IMR-90 (cell line): ENCODE measurements at regions not wholly inside any gene's neighbourhood (a gene's known extent, or its start where the extent isn't known, plus 50 kb on each side); places are given as distances from the start of the nearest gene placed in this dataset.

ENCODE experiments used
- ATAC-seq: fragments of 200-7000 bp; cut with Tn5 transposase; 2 replicates; pipeline ENCODE4 v1.9.1; 2020; ENCODE audit warnings: low read depth, mild to moderate bottlenecking, moderate library complexity
- BruUV-seq: library from RNA; stranded (reverse); fragments of 400-500 nt; replicated peaks from 2 replicates; lab custom pipeline; 2021; lab: Mats Ljungman, UMichigan
- CTCF ChIA-PET: fragments of 300-600 bp; formaldehyde crosslinking; extraction: SDS; loops from one replicate; lab custom pipeline; 2021; ENCODE audit warnings: antibody characterized with exemption; lab: Yijun Ruan, JAX
- POLR2A ChIA-PET: fragments of 300-600 bp; sonication (Branson Sonifier 250); formaldehyde crosslinking; loops from one replicate; lab custom pipeline; 2022; ENCODE audit warnings: antibody characterized with exemption; ENCODE audit not compliant: unreplicated experiment; lab: Charles Lee
- DNase-seq: peaks from one replicate; pipeline ENCODE4 v3.0.0; 2013
- H2AFZ ChIP-seq: replicated peaks from 2 replicates; pipeline ENCODE3; 2013; ENCODE audit warnings: low read length, mild to moderate bottlenecking; ENCODE audit not compliant: poor library complexity
- H2AK5ac ChIP-seq: 2 replicates; pipeline ENCODE4 v1.6.1; 2013; ENCODE audit warnings: low read depth, low read length, inconsistent platforms
- H2AK9ac ChIP-seq: replicated peaks from 2 replicates; pipeline ENCODE3; 2013; ENCODE audit warnings: mild to moderate bottlenecking, low read depth, low read length, moderate library complexity; ENCODE audit not compliant: poor library complexity
- H2BK120ac ChIP-seq: 2 replicates; pipeline ENCODE4 v1.6.1; 2013; ENCODE audit warnings: low read depth, low read length, inconsistent platforms
- H2BK15ac ChIP-seq: 3 replicates; pipeline ENCODE4 v1.6.1; 2013; ENCODE audit warnings: low read depth, low read length, inconsistent platforms
- H2BK20ac ChIP-seq: 2 replicates; pipeline ENCODE4 v1.6.1; 2013; ENCODE audit warnings: low read depth, mild to moderate bottlenecking, inconsistent platforms, low read length, moderate library complexity
- H2BK5ac ChIP-seq: 2 replicates; pipeline ENCODE4 v1.6.1; 2013; ENCODE audit warnings: mild to moderate bottlenecking, low read depth, low read length, inconsistent platforms; ENCODE audit not compliant: poor library complexity, severe bottlenecking
- H3K14ac ChIP-seq: replicated peaks from 2 replicates; pipeline ENCODE4 v1.6.1; 2013; ENCODE audit warnings: low read depth, low read length, inconsistent platforms
- H3K18ac ChIP-seq: 2 replicates; pipeline ENCODE4 v1.6.1; 2013; ENCODE audit warnings: low read depth, low read length, control low read depth
- H3K23ac ChIP-seq: 2 replicates; pipeline ENCODE4 v1.6.1; 2013; ENCODE audit warnings: low read depth, low read length, inconsistent platforms
- H3K27ac ChIP-seq: 2 replicates; pipeline ENCODE4 v1.5.1; 2013; ENCODE audit warnings: mild to moderate bottlenecking, control low read depth, low read length; ENCODE audit not compliant: insufficient read depth
- H3K27me3 ChIP-seq: 2 replicates; pipeline ENCODE4 v1.6.1; 2013; ENCODE audit warnings: low read length; ENCODE audit not compliant: control insufficient read depth, insufficient read depth
- H3K36me3 ChIP-seq: 2 replicates; pipeline ENCODE4 v1.6.1; 2013; ENCODE audit warnings: low read length, mixed read lengths; ENCODE audit not compliant: control insufficient read depth, insufficient read depth
- H3K4ac ChIP-seq: 2 replicates; pipeline ENCODE4 v1.6.1; 2013; ENCODE audit warnings: low read depth, low read length, inconsistent platforms
- H3K4me1 ChIP-seq: 2 replicates; pipeline ENCODE4 v1.6.1; 2013; ENCODE audit warnings: low read length, mixed read lengths; ENCODE audit not compliant: control insufficient read depth, insufficient read depth
- H3K4me2 ChIP-seq: 2 replicates; pipeline ENCODE4 v1.6.1; 2013; ENCODE audit warnings: low read depth, mild to moderate bottlenecking, control low read depth, low read length, moderate library complexity
- H3K4me3 ChIP-seq: 2 replicates; pipeline ENCODE4 v1.5.1; 2013; ENCODE audit warnings: low read depth, mild to moderate bottlenecking, control low read depth, low read length, moderate library complexity; ENCODE audit not compliant: insufficient read depth
- H3K56ac ChIP-seq: 2 replicates; pipeline ENCODE4 v1.6.1; 2013; ENCODE audit warnings: low read length, inconsistent platforms; ENCODE audit not compliant: insufficient read depth; ENCODE audit errors: extremely low read depth
- H3K79me1 ChIP-seq, 2 experiments: 2 replicates each; pipeline ENCODE4 v1.6.1; 2013; ENCODE audit warnings: low read length in 2 of 2, inconsistent platforms in 1 of 2, low read depth in 1 of 2
- H3K9ac ChIP-seq: 2 replicates; pipeline ENCODE4 v1.6.1; 2013; ENCODE audit warnings: low read depth, low read length, control low read depth
- H3K9me1 ChIP-seq: 2 replicates; pipeline ENCODE4 v1.6.1; 2013; ENCODE audit warnings: low read length, inconsistent platforms; ENCODE audit not compliant: insufficient read depth
- H3K9me3 ChIP-seq: 2 replicates; pipeline ENCODE4 v1.6.1; 2013; ENCODE audit warnings: low read length; ENCODE audit not compliant: control insufficient read depth, insufficient read depth
- H4K20me1 ChIP-seq: 2 replicates; pipeline ENCODE4 v1.6.1; 2013; ENCODE audit warnings: low read length, inconsistent platforms; ENCODE audit not compliant: insufficient read depth
- H4K5ac ChIP-seq: 2 replicates; pipeline ENCODE4 v1.6.1; 2013; ENCODE audit warnings: mild to moderate bottlenecking, low read depth, low read length, control low read depth
- H4K8ac ChIP-seq, 2 experiments: 2 replicates each; pipeline ENCODE4 v1.6.1; 2013; ENCODE audit warnings: low read depth in 2 of 2, low read length in 2 of 2, control low read depth in 1 of 2, inconsistent platforms in 1 of 2
- H4K91ac ChIP-seq: 2 replicates; pipeline ENCODE4 v1.6.1; 2013; ENCODE audit warnings: low read depth, low read length, inconsistent platforms; ENCODE audit not compliant: insufficient read depth
- BHLHE40 ChIP-seq: fragments of 150-350 bp; IDR thresholded peaks from 2 replicates; pipeline ENCODE4 v1.6.1; 2016; ENCODE audit warnings: mild to moderate bottlenecking, low read depth, low read length
- CHD1 ChIP-seq: IDR thresholded peaks from 2 replicates; pipeline ENCODE4 v1.6.1; 2012; ENCODE audit warnings: low read depth, low read length, improper control_type of control experiment
- MAZ ChIP-seq: IDR thresholded peaks from 2 replicates; pipeline ENCODE4 v1.6.1; 2012; ENCODE audit warnings: low read depth, mild to moderate bottlenecking, low read length, improper control_type of control experiment, moderate library complexity, borderline replicate concordance
- MXI1 ChIP-seq: IDR thresholded peaks from 2 replicates; pipeline ENCODE4 v1.6.1; 2012; ENCODE audit warnings: low read depth, mild to moderate bottlenecking, low read length, moderate library complexity, borderline replicate concordance
- NFE2L2 ChIP-seq: fragments of 150-350 bp; IDR thresholded peaks from 2 replicates; pipeline ENCODE4 v1.6.1; 2016; ENCODE audit warnings: low read depth, mild to moderate bottlenecking, low read length
- POLR2A ChIP-seq: IDR thresholded peaks from 2 replicates; pipeline ENCODE4 v1.6.1; 2012; ENCODE audit warnings: mild to moderate bottlenecking, low read depth, low read length
- RAD21 ChIP-seq: IDR thresholded peaks from 2 replicates; pipeline ENCODE4 v1.6.1; 2012; ENCODE audit warnings: low read length, improper control_type of control experiment
- RCOR1 ChIP-seq: IDR thresholded peaks from 2 replicates; pipeline ENCODE4 v1.6.1; 2012; ENCODE audit warnings: mild to moderate bottlenecking, low read length, improper control_type of control experiment; ENCODE audit not compliant: insufficient replicate concordance
- RFX5 ChIP-seq: IDR thresholded peaks from 2 replicates; pipeline ENCODE4 v1.8.0; 2012; ENCODE audit warnings: low read depth, mild to moderate bottlenecking, low read length, moderate library complexity
- SMC3 ChIP-seq: fragments of 150-350 bp; IDR thresholded peaks from 2 replicates; pipeline ENCODE4 v1.6.1; 2016; ENCODE audit warnings: low read depth, mild to moderate bottlenecking, antibody characterized with exemption, low read length, moderate library complexity
- WGBS, 2 experiments: methylation state at CpG; one replicate each; pipeline versions ENCODE4 v1.1.5 to v1.1.7; 2013; ENCODE audit warnings: missing lambda C conversion rate in 2 of 2; ENCODE audit not compliant: insufficient read length in 1 of 2; ENCODE audit errors: extremely low coverage in 2 of 2; 5-methylcytosine and 5-hydroxymethylcytosine counted together
- dilution Hi-C: fragments of 300-500 bp; cut with HindIII; formaldehyde crosslinking; loops from one replicate; pipeline ENCODE4 v1.14.3; 2018; ENCODE audit warnings: low sequenced_read_pairs; ENCODE audit not compliant: unreplicated experiment
- in situ Hi-C: fragments of 300-500 bp; cut with MboI; formaldehyde crosslinking; loops from 3 replicates; pipeline ENCODE4 v1.14.3; 2019; ENCODE audit warnings: low sequenced_read_pairs, inconsistent platforms, mixed read lengths
- intact Hi-C: fragments of 100-400 bp; cut with micrococcal nuclease; formaldehyde crosslinking; loops from 2 replicates; pipeline ENCODE4 v1.10.0; 2022
- TF ChIP-seq, protein P1 (sequence below): fragments of 150-350 bp; IDR thresholded peaks from 2 replicates; pipeline ENCODE4 v1.6.1; 2017; ENCODE audit warnings: mild to moderate bottlenecking, antibody characterized with exemption, low read length, low read depth

DNA sequence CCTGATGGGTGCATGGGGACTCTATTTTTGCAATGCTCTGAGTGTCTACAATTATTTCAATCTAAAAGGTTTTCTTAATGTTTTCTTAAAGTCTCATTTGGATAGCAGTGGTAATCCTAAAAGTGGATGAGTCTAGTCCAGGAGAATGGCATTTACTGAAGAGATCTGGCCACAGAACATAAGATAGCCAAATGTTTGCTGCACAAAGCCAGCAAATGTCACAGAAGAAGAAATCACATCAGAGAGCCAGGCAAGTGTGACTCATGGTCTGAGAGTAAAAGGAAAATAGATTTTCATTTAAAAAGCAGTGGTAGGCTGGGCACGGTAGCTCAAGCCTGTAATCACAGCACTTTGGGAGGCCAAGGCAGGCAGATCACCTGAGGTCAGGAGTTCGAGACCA, 352.7 kb upstream of the GRAMD2B start:
- Histone ChIP-seq H2AK5ac (no peak overlapping the region), H3K56ac (no peak overlapping the region), H3K4me1 (no peaks in the 10 kb centered on the region), H2AK9ac (no peak overlapping the region), H2BK15ac (no peak overlapping the region), H3K27me3 (no peaks in the 10 kb centered on the region), H3K23ac (no peak overlapping the region), H3K9me3 (no peaks in the 10 kb centered on the region; the same call in 1 of the 2 replicates), H4K91ac (no peak overlapping the region), H3K14ac (no peak overlapping the region), H2BK5ac (no peak overlapping the region), H4K20me1 (no peaks in the 10 kb centered on the region), H3K27ac (no peak overlapping the region), H2BK20ac (no peak overlapping the region), H4K8ac (no peak overlapping the region), H3K4me3 (no peak overlapping the region), H3K9ac (no peak overlapping the region), H3K36me3 (no peaks in the 10 kb centered on the region), H3K4me2 (no peak overlapping the region), H3K18ac (no peak overlapping the region), H3K79me1 (no peaks in the 10 kb centered on the region), H4K5ac (no peak overlapping the region), H3K4ac (no peak overlapping the region), H3K9me1 (no peaks in the 10 kb centered on the region), H2AFZ (no peak overlapping the region), H2BK120ac (no peak overlapping the region)
- ChIA-PET CTCF (no interaction called here), POLR2A (no interaction called here)
- no TSS peak for BruUV-seq
- DNase-seq (no peak), ATAC-seq (no peak)
- intact Hi-C loops (no loop called here), in situ Hi-C loops (no loop called here), dilution Hi-C loops (no loop called here)
- WGBS, 2 experiments, result no CpG with 5 or more reads among the region's 2 CpGs
- no peak for TF ChIP-seq RCOR1
- no peak for TF ChIP-seq RFX5
- no peak for TF ChIP-seq BHLHE40
- no peak for TF ChIP-seq RAD21
- no peak for TF ChIP-seq MAZ
- TF ChIP-seq SMC3, result no peak
- TF ChIP-seq, protein P1, sequence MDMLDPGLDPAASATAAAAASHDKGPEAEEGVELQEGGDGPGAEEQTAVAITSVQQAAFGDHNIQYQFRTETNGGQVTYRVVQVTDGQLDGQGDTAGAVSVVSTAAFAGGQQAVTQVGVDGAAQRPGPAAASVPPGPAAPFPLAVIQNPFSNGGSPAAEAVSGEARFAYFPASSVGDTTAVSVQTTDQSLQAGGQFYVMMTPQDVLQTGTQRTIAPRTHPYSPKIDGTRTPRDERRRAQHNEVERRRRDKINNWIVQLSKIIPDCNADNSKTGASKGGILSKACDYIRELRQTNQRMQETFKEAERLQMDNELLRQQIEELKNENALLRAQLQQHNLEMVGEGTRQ, result no peak
- no peak for TF ChIP-seq NFE2L2
- TF ChIP-seq CHD1, result no peak
- TF ChIP-seq POLR2A, result no peak
- TF ChIP-seq MXI1, result no peak
